Esophagus muscularis mucosa (tissue), 4 donors: ENCODE measurements at regions not wholly inside any gene's neighbourhood (a gene's known extent, or its start where the extent isn't known, plus 50 kb on each side); places are given as distances from the start of the nearest gene placed in this dataset.

Source experiments
- EP300 ChIP-seq: sonication (generic); formaldehyde crosslinking; IDR thresholded peaks from one replicate; pipeline ENCODE4 v1.6.1; 2017; ENCODE audit warnings: antibody characterized with exemption
- POLR2A ChIP-seq: fragments of 450-650 bp; IDR thresholded peaks from one replicate; pipeline ENCODE4 v1.6.1; 2017; ENCODE audit warnings: antibody characterized with exemption, moderate library complexity, mild to moderate bottlenecking, low read depth
- POLR2AphosphoS5 ChIP-seq, 2 donors: sonication (generic); formaldehyde crosslinking; IDR thresholded peaks; one replicate each; pipeline ENCODE4 v1.6.1; 2017; ENCODE audit warnings: antibody characterized with exemption in 2 of 2
- TF ChIP-seq, protein P1 (sequence below), 3 experiments: fragments of 200-600 bp in 2 of 3; fragments of 450-650 bp in 1 of 3; sonication (generic) in 2 of 3; IDR thresholded peaks; one replicate each; pipeline ENCODE4 v1.5.1; 2017 to 2019; ENCODE audit warnings: antibody characterized with exemption in 3 of 3, mild to moderate bottlenecking in 2 of 3, moderate library complexity in 1 of 3

DNA sequence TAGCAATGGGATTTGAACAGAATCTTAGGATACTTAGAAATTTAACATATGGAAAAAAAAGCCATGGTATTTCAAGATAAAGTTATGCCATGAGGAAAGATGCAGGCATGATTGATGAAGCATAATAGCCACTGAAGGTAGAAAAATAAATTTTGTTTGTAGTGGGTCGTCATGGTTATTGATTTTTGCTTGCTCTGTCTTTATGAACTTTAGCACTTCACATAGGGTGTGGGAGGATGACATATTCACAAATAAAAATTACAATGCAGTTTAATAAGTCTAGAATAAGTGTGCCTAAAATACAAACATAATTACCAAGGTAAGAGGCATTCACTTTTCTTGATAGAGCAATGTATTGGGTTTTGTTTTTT, 129.1 kb upstream of the SEMA3E start:
- TF ChIP-seq POLR2AphosphoS5 (IDR thresholded peaks at IDR 0.05) (no peak), POLR2A (no peak), EP300 (no peak)
- TF ChIP-seq, protein P1, sequence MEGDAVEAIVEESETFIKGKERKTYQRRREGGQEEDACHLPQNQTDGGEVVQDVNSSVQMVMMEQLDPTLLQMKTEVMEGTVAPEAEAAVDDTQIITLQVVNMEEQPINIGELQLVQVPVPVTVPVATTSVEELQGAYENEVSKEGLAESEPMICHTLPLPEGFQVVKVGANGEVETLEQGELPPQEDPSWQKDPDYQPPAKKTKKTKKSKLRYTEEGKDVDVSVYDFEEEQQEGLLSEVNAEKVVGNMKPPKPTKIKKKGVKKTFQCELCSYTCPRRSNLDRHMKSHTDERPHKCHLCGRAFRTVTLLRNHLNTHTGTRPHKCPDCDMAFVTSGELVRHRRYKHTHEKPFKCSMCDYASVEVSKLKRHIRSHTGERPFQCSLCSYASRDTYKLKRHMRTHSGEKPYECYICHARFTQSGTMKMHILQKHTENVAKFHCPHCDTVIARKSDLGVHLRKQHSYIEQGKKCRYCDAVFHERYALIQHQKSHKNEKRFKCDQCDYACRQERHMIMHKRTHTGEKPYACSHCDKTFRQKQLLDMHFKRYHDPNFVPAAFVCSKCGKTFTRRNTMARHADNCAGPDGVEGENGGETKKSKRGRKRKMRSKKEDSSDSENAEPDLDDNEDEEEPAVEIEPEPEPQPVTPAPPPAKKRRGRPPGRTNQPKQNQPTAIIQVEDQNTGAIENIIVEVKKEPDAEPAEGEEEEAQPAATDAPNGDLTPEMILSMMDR (IDR thresholded peaks at IDR 0.05), result no peak
